Kidney (tissue), 13 donors: ENCODE measurements at regions not wholly inside any gene's neighbourhood (a gene's known extent, or its start where the extent isn't known, plus 50 kb on each side); places are given as distances from the start of the nearest gene placed in this dataset.

Experiments
- DNase-seq, 5 donors: peaks; one replicate each; pipeline ENCODE4 v3.0.0-alpha.2; 2013 to 2020
- FAIRE-seq: peaks from 2 replicates; lab custom pipeline; 2012; peaks lifted over from hg19 to GRCh38; lab: Jason Lieb, UNC
- H3K27ac ChIP-seq, 2 donors: one replicate each; pipeline ENCODE4 v1.7.0; 2013; ENCODE audit warnings: low read depth in 2 of 2, low read length in 2 of 2, inconsistent platforms in 1 of 2
- H3K27me3 ChIP-seq: one replicate; pipeline ENCODE4 v1.7.1; 2013; ENCODE audit warnings: low read length, inconsistent platforms; ENCODE audit not compliant: control insufficient read depth, insufficient read depth
- H3K36me3 ChIP-seq, 3 donors: one replicate each; pipeline versions ENCODE4 v1.7.0 to v1.7.1; 2013; ENCODE audit warnings: low read length in 3 of 3, control low read depth in 1 of 3, inconsistent platforms in 1 of 3; ENCODE audit not compliant: insufficient read depth in 3 of 3, control insufficient read depth in 2 of 3
- H3K4me1 ChIP-seq, 3 donors: one replicate each; pipeline versions ENCODE4 v1.7.0 to v1.7.1; 2013; ENCODE audit warnings: low read length in 3 of 3, inconsistent platforms in 1 of 3, low read depth in 1 of 3; ENCODE audit not compliant: control insufficient read depth in 2 of 3, insufficient read depth in 2 of 3
- H3K4me3 ChIP-seq, 3 donors: one replicate each; pipeline versions ENCODE4 v1.7.0 to v1.8.1; 2013; ENCODE audit warnings: low read length in 3 of 3, control low read depth in 1 of 3, inconsistent platforms in 1 of 3
- H3K9ac ChIP-seq, 3 donors: one replicate each; pipeline versions ENCODE4 v1.7.0 to v1.7.1; 2013; ENCODE audit warnings: low read length in 3 of 3, control low read depth in 1 of 3, inconsistent platforms in 1 of 3
- H3K9me3 ChIP-seq, 3 donors: one replicate each; pipeline versions ENCODE4 v1.7.0 to v1.7.1; 2013; ENCODE audit warnings: low read length in 3 of 3, control low read depth in 1 of 3, inconsistent platforms in 1 of 3; ENCODE audit not compliant: control insufficient read depth in 2 of 3, insufficient read depth in 1 of 3
- intact Hi-C: fragments of 100-400 bp; cut with DNase I; formaldehyde crosslinking; loops from one replicate; pipeline ENCODE4 v1.11.1; 2022
- TF ChIP-seq, protein P1 (sequence below): IDR thresholded peaks from 3 replicates; pipeline ENCODE4 v1.5.1; 2012; ENCODE audit warnings: mild to moderate bottlenecking, moderate library complexity, borderline replicate concordance; ENCODE audit not compliant: insufficient read depth; ENCODE audit errors: extremely low read depth
- donor health status: control.
- donor health status: control.
- donor health status: control.
- donor health status: control.
- donor health status: control.
- donor health status: DM: yes; HTN: yes; CAD: no.
- donor health status: Normal renal cell carcinoma (clear cell type).

DNA sequence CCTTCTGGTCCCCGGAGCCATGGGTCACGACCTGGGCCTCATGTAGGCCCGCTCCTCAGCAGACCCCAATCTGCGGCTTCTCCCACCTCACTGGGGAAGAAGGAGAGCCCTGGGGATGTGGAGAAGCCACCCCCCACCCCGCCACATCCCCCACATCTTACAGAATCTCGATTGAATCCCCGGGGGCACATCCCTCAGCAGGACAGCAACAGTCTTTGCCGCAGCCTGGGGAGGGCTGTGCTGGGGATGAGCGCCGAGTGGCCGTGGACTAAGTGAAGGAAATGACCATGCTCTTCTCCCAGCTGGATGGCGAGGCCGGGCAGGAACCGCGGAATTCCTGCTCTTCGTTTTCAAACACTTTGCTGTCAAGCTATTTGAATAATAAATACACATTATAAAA lies 169.0 kb upstream of the RTL1 start:
- Histone ChIP-seq H3K4me1 (no peaks in the 10 kb centered on the region), H3K4me3 (no peak overlapping the region), H3K27me3 (no peaks in the 10 kb centered on the region), H3K9ac (no peak overlapping the region), H3K36me3 (no peaks in the 10 kb centered on the region), H3K9me3 (no peaks in the 10 kb centered on the region), H3K27ac (no peak overlapping the region)
- TF ChIP-seq, protein P1, sequence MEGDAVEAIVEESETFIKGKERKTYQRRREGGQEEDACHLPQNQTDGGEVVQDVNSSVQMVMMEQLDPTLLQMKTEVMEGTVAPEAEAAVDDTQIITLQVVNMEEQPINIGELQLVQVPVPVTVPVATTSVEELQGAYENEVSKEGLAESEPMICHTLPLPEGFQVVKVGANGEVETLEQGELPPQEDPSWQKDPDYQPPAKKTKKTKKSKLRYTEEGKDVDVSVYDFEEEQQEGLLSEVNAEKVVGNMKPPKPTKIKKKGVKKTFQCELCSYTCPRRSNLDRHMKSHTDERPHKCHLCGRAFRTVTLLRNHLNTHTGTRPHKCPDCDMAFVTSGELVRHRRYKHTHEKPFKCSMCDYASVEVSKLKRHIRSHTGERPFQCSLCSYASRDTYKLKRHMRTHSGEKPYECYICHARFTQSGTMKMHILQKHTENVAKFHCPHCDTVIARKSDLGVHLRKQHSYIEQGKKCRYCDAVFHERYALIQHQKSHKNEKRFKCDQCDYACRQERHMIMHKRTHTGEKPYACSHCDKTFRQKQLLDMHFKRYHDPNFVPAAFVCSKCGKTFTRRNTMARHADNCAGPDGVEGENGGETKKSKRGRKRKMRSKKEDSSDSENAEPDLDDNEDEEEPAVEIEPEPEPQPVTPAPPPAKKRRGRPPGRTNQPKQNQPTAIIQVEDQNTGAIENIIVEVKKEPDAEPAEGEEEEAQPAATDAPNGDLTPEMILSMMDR, result no peak
- intact Hi-C loops, result no loop called here
- FAIRE-seq (no peak), DNase-seq (peak in 2 of 5 donors; percentile 6 to 44)

DNA sequence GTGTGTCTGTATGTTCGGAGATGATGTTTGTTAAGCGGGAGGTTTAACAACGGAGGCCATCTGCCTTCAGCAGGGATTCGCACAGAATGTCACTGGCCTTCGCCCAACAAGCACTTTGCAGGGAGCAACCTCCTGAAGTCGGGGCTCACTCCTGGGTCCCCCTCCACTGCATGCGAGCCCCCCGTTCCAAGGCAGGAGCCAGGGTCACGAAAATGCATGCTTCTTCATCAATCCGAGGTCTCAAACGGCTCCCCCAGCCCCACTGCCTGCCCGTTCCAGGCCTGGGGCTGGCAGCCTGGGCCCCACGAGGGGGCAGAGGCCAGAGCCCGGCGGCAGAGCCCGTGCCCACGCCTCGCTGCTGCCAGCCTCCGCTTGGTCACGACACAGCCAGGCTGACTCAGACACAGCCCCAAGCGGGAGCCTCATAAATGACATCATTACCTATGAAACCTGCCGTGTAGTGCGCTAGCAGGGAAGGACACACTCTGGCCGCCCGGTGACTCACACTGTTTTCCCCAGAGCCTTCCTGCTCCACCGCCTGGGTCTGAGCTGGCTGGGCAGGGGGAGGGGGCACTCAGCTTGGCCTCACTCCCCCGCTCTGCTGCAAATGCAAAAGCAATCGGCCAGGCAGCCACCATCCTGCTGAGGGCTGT lies 169.5 kb upstream of the RTL1 start:
- Histone ChIP-seq H3K27ac (no peak overlapping the region), H3K4me3 (no peak overlapping the region), H3K9ac (no peak overlapping the region), H3K27me3 (no peaks in the 10 kb centered on the region), H3K36me3 (no peaks in the 10 kb centered on the region), H3K9me3 (no peaks in the 10 kb centered on the region), H3K4me1 (no peaks in the 10 kb centered on the region)
- FAIRE-seq (no peak), DNase-seq (peak; percentile 88 to 95 (median 92))
- intact Hi-C loops, result no loop called here
- TF ChIP-seq, protein P1, result no peak

DNA sequence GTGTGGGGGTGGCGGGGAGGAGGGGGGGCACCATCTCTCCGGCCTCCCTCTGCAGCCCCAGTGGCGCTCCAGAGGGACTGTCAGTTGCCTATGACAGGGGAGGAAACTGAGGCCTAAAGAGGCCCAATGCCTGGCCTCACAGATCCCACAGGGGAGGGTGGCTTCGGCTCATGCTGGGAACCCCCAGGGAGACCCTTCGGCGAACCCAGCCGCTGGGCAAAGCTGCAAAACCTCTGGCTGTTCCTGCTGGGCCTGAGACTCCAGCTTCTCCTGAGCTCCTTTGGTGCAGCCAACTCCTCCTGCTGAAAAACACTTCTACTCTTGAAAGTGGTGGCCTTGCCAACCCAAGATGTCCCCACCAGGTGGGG lies 170.1 kb upstream of the RTL1 start:
- Histone ChIP-seq H3K9ac (no peak overlapping the region), H3K36me3 (no peaks in the 10 kb centered on the region), H3K9me3 (no peaks in the 10 kb centered on the region), H3K27ac (no peak overlapping the region), H3K4me1 (no peaks in the 10 kb centered on the region), H3K4me3 (no peak overlapping the region), H3K27me3 (no peaks in the 10 kb centered on the region)
- DNase-seq (no peak), FAIRE-seq (no peak)
- intact Hi-C loops, result no loop called here
- TF ChIP-seq, protein P1, result no peak
